ENCODE measurements at regions not wholly inside any gene's neighbourhood (a gene's known extent, or its start where the extent isn't known, plus 50 kb on each side); places are given as distances from the start of the nearest gene placed in this dataset.

DNA sequence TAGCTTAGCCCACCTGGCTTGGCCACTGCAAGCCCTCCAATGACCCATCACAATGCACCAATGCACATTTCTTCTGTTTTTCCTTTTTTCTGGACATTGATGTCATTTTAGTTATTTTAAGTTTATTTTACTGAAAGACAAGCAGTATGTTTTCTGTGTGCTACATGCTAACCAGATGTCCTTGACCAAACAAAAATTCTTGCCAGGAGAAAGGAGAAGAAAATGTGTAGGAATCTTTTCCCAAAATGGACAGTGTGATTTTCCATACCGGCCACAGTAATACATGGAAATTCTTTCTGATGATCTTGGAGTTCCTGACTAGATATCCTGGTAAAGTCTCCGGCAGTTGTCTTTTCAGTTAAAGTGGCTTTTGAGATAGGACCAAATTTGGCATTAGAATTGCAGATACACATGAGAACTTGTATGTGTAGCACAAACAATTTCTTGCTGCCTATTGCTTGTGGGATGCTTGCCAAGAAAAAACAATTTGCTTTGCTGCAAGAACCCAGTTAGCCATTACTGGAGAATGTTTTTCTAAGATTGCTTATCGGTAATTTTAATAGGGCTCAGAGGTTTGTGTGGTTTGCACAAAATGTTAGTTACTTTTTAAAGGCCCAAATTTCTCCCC lies 696.5 kb upstream of the CITED2 start:
- peak overlapping the region; percentile 89 for H3K27ac Mint-ChIP-seq (ENCODE audit: unreplicated experiment)
- H3K36me3 Mint-ChIP-seq (ENCODE audit: unreplicated experiment): peaks cover 13% of the 10 kb centered on the region
- H3K9me3 Mint-ChIP-seq (ENCODE audit: unreplicated experiment): peaks cover 3% of the 10 kb centered on the region
- DNase-seq (ENCODE audit: extremely low spot score, unreplicated experiment): no peak
- H3K4me1 Mint-ChIP-seq (ENCODE audit: unreplicated experiment): peaks cover 66% of the 10 kb centered on the region
- no peaks in the 10 kb centered on the region for H3K27me3 Mint-ChIP-seq (ENCODE audit: unreplicated experiment)
- no peak overlapping the region for H3K4me3 Mint-ChIP-seq (ENCODE audit: unreplicated experiment)
- TF ChIP-seq, protein P1, sequence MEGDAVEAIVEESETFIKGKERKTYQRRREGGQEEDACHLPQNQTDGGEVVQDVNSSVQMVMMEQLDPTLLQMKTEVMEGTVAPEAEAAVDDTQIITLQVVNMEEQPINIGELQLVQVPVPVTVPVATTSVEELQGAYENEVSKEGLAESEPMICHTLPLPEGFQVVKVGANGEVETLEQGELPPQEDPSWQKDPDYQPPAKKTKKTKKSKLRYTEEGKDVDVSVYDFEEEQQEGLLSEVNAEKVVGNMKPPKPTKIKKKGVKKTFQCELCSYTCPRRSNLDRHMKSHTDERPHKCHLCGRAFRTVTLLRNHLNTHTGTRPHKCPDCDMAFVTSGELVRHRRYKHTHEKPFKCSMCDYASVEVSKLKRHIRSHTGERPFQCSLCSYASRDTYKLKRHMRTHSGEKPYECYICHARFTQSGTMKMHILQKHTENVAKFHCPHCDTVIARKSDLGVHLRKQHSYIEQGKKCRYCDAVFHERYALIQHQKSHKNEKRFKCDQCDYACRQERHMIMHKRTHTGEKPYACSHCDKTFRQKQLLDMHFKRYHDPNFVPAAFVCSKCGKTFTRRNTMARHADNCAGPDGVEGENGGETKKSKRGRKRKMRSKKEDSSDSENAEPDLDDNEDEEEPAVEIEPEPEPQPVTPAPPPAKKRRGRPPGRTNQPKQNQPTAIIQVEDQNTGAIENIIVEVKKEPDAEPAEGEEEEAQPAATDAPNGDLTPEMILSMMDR (IDR thresholded peaks at IDR 0.05): no peak

DNA sequence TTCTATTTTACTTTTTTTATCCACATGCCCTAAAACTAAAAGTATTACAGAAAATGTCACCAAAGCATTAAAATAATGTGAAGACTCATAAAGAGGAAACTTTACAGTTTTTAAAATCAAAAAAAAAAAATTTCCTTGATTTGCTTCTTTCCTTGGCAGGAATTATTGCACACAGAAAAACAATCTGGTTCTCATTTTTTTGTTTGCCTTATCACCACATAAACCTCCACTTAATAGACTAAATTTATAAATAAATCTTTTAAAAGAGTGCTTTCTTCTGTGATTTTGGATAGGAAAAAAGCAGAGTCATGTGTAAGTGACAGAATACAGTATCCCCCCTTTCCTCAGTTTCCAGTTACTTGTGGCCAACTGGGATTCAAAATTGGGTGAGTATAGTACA lies 695.1 kb upstream of the CITED2 start:
- peaks cover 71% of the 10 kb centered on the region for H3K4me1 Mint-ChIP-seq (ENCODE audit: unreplicated experiment)
- H3K27me3 Mint-ChIP-seq (ENCODE audit: unreplicated experiment): no peaks in the 10 kb centered on the region
- H3K4me3 Mint-ChIP-seq (ENCODE audit: unreplicated experiment): no peak overlapping the region
- peak overlapping the region; percentile 89 for H3K27ac Mint-ChIP-seq (ENCODE audit: unreplicated experiment)
- DNase-seq (ENCODE audit: extremely low spot score, unreplicated experiment): no peak
- no peaks in the 10 kb centered on the region for H3K9me3 Mint-ChIP-seq (ENCODE audit: unreplicated experiment)
- H3K36me3 Mint-ChIP-seq (ENCODE audit: unreplicated experiment): peaks cover 11% of the 10 kb centered on the region
- TF ChIP-seq, protein P1 (IDR thresholded peaks at IDR 0.05): no peak

DNA sequence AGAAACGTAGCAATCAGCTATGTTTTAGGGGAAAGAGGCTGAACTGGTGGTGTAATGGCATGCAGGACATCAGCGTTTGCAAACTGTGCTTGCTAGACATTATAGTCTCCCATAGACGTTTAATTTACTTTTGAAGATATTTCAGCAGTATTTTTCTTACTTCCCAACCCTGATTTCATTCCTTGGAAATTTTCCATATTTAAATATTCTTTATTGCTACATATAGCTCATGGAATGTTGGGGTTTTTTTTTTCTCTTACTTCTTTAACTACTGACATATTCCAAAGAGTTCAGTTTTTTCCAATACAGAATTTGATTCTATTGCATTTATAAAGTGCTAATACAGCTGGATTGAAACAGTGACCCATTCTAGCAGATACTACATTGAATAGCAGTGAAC lies 694.4 kb upstream of the CITED2 start:
- no peak overlapping the region for H3K4me3 Mint-ChIP-seq (ENCODE audit: unreplicated experiment)

DNA sequence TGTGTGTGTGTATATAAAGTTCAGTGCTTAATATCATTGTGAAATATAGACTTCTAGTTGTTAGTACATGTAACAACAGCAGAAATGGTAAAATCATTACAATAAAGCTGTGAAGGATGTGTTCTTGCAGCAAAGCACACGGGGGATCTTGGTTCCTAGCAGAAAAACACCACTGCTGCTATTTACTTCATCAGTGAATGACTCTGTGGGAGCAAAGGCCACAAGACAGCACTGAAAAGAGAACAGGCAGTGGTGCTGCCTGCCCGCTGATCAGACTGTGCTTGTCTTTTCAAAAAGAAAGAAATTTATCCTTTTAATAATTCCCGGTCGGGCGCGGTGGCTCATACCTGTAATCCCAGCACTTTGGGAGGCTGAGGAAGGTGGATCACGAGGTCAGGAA lies 689.9 kb upstream of the CITED2 start:
- peaks cover 7% of the 10 kb centered on the region for H3K9me3 Mint-ChIP-seq (ENCODE audit: unreplicated experiment)
- no peak overlapping the region for H3K4me3 Mint-ChIP-seq (ENCODE audit: unreplicated experiment)
- peak overlapping the region; percentile 66 for H3K27ac Mint-ChIP-seq (ENCODE audit: unreplicated experiment)
- no peak for DNase-seq (ENCODE audit: extremely low spot score, unreplicated experiment)
- H3K4me1 Mint-ChIP-seq (ENCODE audit: unreplicated experiment): peaks cover 75% of the 10 kb centered on the region
- peaks cover 7% of the 10 kb centered on the region for H3K36me3 Mint-ChIP-seq (ENCODE audit: unreplicated experiment)
- H3K27me3 Mint-ChIP-seq (ENCODE audit: unreplicated experiment): no peaks in the 10 kb centered on the region
- TF ChIP-seq, protein P1 (IDR thresholded peaks at IDR 0.05): no peak

More for the DNA sequence above, 694.4 kb upstream of the CITED2 start:
- TF ChIP-seq, protein P1 (IDR thresholded peaks at IDR 0.05): no peak
- Mint-ChIP-seq H3K27me3 (ENCODE audit: unreplicated experiment) (no peaks in the 10 kb centered on the region), H3K36me3 (ENCODE audit: unreplicated experiment) (peaks cover 9% of the 10 kb centered on the region), H3K27ac (ENCODE audit: unreplicated experiment) (peak overlapping the region; percentile 89), H3K4me1 (ENCODE audit: unreplicated experiment) (peaks cover 76% of the 10 kb centered on the region), H3K9me3 (ENCODE audit: unreplicated experiment) (no peaks in the 10 kb centered on the region)
- no peak for DNase-seq (ENCODE audit: extremely low spot score, unreplicated experiment)

DNA sequence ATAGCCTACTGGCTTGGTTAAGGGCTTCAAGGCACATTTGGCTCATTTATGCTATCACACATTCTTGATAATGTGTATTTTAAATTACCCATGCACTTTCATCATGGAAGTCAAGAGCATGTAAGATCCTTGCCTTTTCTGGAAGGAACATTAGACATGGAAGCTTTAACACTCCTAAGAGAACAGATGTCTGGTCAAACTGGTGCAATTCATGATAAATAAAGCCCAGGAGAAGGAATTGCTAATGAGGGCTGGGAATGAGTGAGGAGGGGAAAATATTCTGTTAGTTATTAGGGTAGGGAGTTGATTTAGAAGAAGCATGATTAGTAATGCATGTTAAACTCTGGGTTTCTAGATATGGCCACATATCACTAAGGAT lies 688.6 kb upstream of the CITED2 start:
- H3K27ac Mint-ChIP-seq (ENCODE audit: unreplicated experiment): peak overlapping the region; percentile 95

More for the DNA sequence above, 688.6 kb upstream of the CITED2 start:
- TF ChIP-seq, protein P1 (IDR thresholded peaks at IDR 0.05): no peak
- H3K27me3 Mint-ChIP-seq (ENCODE audit: unreplicated experiment): no peaks in the 10 kb centered on the region
- no peak for DNase-seq (ENCODE audit: extremely low spot score, unreplicated experiment)
- peaks cover 7% of the 10 kb centered on the region for H3K36me3 Mint-ChIP-seq (ENCODE audit: unreplicated experiment)
- no peak overlapping the region for H3K4me3 Mint-ChIP-seq (ENCODE audit: unreplicated experiment)
- peaks cover 64% of the 10 kb centered on the region for H3K4me1 Mint-ChIP-seq (ENCODE audit: unreplicated experiment)
- peaks cover 8% of the 10 kb centered on the region for H3K9me3 Mint-ChIP-seq (ENCODE audit: unreplicated experiment)

Measured in osteocyte (in vitro differentiated cells).